ENCODE measurements at regions not wholly inside any gene's neighbourhood (a gene's known extent, or its start where the extent isn't known, plus 50 kb on each side); places are given as distances from the start of the nearest gene placed in this dataset.

GRCh38 chrX:15191830-15192229 is 78.1 kb downstream of the ASB9 start:
- DNase-seq, result no peak

- no peak for DNase-seq
Observed at GRCh38 chrX:15188039-15188438, 81.8 kb downstream of the ASB9 start.

DNA sequence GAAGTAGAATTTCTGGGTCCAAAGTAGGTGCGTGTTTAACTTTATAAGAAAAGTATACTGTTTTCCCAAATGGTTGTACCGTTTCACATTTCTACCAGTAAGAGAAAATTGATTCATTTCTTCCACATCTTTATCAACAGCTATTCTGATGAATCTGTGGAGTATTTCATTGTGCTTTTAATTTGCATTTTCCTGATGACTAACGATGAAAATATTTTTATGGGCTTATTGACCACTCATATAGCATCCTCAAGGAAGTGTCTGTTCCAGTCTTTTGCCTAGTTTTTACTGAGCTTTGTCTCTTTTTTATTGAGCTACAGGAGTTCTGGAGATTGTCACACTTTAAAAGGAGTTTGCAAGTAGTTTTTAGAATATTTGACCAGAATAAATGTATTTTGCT is 92.6 kb downstream of the ASB9 start:
- DNase-seq, result no peak

- DNase-seq, result no peak
Observed at GRCh38 chrX:15173411-15173810, 96.5 kb downstream of the ASB9 start.

GRCh38 chrX:15170927-15171326 is 99.0 kb downstream of the ASB9 start:
- DNase-seq, result no peak

DNA sequence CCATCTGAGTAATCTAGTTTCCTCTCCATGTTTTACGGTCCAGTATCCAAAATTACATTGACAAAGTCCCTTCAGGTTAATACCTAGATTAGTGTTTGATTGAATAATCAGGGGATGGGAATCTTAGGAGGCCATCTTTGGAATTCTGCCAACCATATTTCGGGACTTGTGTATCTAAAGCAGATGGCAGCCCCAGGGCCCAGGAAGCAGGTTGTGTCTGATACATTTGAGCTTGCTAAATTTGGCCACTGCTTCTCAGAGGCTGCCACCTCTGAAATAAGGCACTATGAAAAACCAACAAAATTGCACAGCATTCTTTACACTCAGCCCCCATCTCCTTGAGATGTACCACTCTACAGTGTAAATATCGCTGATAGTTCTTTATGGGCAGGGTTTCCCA is 102.1 kb downstream of the ASB9 start:
- no peak for DNase-seq

DNA sequence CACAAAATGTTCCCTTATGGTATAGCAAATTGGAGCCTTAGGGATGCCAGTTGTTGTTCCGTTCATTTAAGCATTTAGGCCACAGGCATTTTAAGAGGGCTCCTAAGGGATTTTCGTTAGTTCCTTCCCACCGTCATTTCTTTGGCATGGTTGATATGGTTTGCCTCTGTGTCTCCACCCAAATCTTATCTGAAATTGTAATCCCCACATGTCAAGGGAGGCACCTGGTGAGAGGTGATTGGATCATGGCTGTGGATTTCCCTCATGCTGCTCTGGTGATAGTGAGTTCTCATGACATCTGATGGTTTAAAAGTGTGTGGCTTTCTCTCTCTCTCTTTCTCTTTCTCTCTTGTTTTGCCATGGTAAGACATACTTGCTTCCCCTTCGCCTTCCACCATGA is 104.1 kb downstream of the ASB9 start:
- DNase-seq, result no peak

- DNase-seq, result no peak
Observed at GRCh38 chrX:15163131-15163530, 106.8 kb downstream of the ASB9 start.

DNA sequence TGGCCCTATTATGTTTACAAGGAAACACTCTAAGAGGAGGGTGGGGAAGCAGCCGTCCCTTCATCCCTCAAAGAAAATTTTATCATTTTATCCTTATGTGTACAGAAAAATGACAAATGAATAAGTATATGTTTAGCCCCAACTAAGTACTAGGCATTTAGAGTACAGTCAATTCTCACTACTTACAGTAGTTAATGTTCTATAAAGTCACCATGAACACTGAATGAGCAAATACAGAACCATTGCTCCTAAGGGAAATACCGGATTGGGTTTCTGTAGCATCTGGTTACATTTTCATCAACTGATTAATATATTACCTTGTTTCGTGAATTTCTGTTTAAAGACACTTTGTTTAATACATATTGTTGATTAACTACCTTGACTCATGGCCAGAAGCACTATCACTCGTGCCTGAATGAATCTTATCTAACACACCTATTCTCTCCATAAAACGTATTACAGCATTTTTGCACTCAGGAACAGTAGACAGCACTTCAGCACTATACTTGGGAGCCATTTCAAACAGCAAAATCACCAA is 109.3 kb downstream of the ASB9 start:
- no peak for DNase-seq

DNA sequence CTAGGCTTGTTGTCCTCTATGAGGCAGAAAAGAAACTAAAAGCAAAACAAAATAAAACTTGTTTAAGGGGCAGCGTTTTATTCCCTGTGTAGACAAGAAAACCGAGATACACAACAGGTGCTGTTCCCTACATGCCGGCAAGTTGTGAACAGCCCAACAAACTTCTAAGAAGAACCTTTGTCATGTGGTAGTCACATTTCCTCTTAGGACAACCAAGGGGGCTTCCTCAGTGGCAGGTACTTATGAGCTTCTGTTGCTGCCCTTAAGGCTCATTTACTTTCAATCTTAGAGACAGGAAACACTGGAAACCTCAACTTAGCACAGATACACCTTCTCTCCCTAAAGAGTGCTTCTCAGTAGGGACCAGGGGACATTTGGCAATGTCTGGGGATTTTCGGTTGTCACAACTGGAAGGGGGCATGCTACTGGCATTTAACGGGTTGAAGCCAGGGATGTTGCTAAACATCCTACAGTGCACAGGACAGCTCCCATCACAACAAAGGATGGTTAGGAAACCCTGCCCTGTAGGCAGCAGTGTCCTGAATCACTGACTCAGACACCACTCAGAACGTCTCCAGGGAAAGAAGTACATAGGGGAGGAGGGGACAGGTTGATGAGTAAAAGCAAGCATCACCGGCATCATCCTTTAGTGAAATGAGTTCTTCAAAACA is 111.0 kb downstream of the ASB9 start:
- peak; percentile 40 for DNase-seq

- peak; percentile 0 for DNase-seq
Observed at GRCh38 chrX:15158350-15158735, 111.5 kb downstream of the ASB9 start.

GRCh38 chrX:15157624-15158023 is 112.3 kb downstream of the ASB9 start:
- DNase-seq, result no peak

GRCh38 chrX:15151267-15152186 is 118.4 kb downstream of the ASB9 start:
- peak; percentile 61 for DNase-seq

DNA sequence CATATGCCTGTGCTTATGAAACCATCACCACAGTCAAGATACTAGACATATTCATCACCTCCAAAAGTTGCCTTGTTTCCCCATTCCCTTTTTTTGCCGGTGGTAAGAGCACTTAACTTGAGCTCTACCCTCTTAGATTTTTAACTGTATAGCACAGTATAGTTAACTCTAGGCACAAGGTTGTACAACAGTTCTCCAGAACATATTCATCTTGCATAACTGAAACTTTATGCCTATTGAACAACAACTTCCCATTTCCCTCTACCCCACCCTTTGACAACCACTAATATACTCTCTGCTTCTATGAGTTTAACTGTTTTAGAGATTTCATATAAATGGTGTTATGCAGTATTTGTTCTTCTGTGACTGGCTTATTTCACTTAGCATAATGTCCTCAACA is 119.3 kb downstream of the ASB9 start:
- no peak for DNase-seq

DNA sequence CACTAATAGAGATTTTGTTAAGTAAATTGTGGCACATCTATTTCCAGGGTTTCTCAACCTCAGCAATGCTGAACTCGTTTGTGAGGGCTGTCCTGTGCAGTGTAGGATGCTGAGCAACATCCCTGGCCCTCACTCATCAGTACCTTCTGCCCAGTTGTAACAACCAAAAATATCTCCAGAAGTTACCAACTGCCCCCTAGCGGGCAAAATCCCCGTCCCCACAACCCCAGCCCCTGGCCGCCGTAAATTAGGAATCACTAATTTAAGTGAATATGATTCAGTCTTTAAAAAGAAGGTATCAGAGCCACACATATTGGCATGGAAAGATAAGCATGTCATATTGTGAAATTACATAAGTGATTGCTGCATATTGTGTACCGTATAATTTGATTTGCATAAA is 123.4 kb downstream of the ASB9 start:
- no peak for DNase-seq

DNA sequence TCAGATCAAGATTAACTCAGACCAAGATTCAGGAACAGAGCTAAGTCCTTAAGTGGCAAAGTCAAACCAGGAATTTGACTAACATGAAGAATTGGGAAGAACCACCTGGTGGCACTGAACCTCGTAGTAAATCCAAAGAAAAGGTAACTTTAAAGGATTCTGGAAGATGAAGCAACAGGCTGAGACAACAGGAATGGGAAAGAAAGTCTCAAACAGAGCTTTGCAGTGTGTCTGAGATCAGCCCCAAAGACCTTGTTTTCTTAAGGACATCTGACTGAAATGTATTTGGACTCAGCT is 126.1 kb downstream of the ASB9 start:
- DNase-seq, result no peak

GRCh38 chrX:15143050-15143824 is 126.6 kb downstream of the ASB9 start:
- DNase-seq, result peak; percentile 42

DNA sequence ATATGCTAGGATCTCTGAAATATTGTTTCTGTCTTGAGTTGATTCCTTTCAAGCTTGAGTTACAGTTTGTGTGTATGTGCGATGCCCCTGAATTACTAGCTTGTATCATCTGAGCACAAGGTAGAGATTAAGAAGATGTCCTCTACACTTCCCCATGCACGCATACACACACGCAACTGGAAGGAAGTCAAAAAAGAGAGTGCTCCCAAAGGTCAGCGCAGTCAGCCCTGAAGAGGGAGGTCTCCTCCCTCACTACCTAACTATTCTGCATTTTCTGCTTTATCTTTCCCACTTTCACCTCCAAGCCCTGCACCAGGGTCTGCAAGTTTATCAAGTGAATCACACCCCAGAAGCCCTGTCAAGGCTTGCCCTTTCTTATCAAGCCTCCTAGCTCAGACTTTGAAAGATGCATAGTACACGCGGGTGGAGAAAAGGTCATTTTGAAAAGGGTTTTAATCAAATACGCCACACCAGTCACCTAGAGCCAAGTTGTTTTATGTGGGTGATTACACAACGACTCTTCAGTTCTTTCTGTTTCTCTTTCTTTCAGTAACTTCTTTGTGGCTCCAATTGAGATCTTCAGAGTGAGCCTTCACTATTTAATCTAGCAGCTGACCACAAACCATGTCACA is 127.7 kb downstream of the ASB9 start:
- DNase-seq, result peak; percentile 11

DNA sequence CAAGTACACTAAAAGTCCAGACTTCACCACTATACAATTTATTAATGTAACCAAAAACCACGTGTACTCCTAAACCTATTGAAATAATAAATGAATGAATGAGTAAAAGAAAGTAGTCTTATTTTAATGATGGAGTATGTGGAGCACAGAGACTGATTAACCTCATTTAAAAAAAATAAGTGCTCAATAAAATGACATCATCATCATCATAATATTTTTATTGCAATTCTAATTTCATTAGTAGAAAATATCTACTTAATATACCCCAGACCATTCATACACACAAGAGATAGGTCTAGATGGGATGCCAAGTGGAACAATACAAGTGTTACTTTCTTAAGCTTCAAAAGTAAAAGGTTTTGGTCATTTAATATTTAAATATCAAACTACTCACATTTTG is 133.1 kb downstream of the ASB9 start:
- DNase-seq, result no peak

DNA sequence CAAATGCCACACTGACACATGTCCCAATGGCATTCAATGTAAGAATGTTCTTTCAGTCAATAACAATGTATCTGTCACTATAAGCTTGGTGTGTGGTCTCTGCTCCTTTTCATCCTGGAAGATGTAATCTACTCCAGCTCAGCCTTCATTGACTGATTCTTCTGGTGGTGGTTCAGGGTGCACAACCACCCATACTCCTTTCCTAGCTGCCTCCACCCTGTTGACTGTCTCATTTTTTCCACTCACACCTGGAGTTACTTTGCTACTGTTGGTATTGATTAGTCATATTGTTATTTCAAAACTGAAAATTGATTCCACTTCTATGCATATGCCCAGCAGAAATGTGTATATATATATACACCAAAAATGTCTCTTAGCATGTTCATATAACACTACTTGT is 140.5 kb downstream of the ASB9 start:
- no peak for DNase-seq

DNA sequence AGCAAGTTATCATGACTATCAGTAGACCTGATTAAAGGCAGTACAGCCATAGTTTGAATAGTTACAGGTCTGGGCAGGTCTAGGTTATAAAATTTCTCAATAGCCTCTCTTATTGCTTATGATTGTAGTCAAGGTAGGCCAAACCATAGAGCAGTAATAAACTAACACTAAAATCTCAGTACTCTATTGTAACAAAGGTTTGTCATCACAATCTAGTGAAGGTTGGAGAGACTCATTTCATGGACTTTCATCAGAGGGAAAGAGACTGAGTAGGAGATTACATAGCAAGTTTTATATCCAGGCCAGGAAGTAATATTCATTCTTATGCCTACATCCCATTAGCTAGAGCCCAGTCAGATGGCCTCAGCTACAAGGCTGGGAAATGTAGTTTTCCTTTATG is 141.0 kb downstream of the ASB9 start:
- DNase-seq, result no peak

- no peak for DNase-seq
Observed at GRCh38 chrX:15127010-15127409, 142.9 kb downstream of the ASB9 start.

DNA sequence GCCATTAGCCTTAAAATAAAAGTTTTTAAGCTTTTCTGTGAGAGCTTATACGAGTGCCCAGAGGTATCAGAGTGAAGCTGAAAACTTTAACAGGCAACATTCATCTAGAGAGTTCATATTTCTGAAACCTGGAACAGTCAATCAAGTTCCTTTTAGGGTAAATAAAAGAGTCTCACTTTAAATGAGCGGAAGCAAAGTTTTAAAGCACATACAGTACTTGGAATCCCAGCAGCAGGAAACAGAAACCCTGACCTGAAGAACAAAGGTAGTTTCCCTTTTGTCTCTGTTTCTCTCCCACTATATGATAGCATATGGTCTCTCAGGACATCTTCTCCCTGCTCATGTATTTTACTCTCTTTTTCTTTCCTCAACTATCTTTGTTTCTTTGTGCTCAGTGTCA is 153.0 kb downstream of the ASB9 start:
- DNase-seq, result no peak

Measured in CD4-positive, alpha-beta T cell treated with Interleukin-4 for 4 hours (primary cell).